Heart left ventricle (tissue), 13 donors: ENCODE measurements at regions not wholly inside any gene's neighbourhood (a gene's known extent, or its start where the extent isn't known, plus 50 kb on each side); places are given as distances from the start of the nearest gene placed in this dataset.

Experiments
- POLR2A ChIP-seq, 2 donors: fragments of 450-650 bp; IDR thresholded peaks; one replicate each; pipeline ENCODE4 v1.6.1; 2017; ENCODE audit warnings: antibody characterized with exemption in 2 of 2, mild to moderate bottlenecking in 2 of 2, moderate library complexity in 2 of 2
- TF ChIP-seq, protein P1 (sequence below), 12 donors: fragments of 200-600 bp; sonication (generic) in 4 of 12; IDR thresholded peaks; one replicate each; pipeline versions ENCODE4 v1.5.0 to v1.8.0; 2018 to 2022; ENCODE audit warnings: antibody characterized with exemption in 12 of 12, mild to moderate bottlenecking in 5 of 12
- donor health status: ischemic (EF 13 %, LVEDD 7.1; RV severe dilation, severe dysfunction).
- donor health status: DM: no; HTN: yes; CAD: no.
- donor health status: DM: no; HTN: no; CAD: no.
- donor health status: ischemic (EF 25% LVEDD 6.9; RV normal size, moderate dysfunction).
- donor health status: ischemic (EF 25% LVEDD 5.7; RV mildly dilated, moderate dysfunction).
- donor health status: ischemic (EF 35%, LVEDD 5.7; RV mildly dilated, moderate dysfunction).
- donor health status: nonischemic (EF 11% LVEDD 7.7; RV severe dilation, severe dysfunction).
- donor health status: DM: yes; HTN: yes; CAD: no.
- donor health status: PGD.
- donor health status: ischemic (EF 29% LVEDD 5.4; RV normal size, mild dysfunction).
- donor health status: nonischemic (EF 23%, LVEDD 6.1; RV moderate dilation, normal function).

- TF ChIP-seq POLR2A (IDR thresholded peaks at IDR 0.05): no peak
- TF ChIP-seq, protein P1, sequence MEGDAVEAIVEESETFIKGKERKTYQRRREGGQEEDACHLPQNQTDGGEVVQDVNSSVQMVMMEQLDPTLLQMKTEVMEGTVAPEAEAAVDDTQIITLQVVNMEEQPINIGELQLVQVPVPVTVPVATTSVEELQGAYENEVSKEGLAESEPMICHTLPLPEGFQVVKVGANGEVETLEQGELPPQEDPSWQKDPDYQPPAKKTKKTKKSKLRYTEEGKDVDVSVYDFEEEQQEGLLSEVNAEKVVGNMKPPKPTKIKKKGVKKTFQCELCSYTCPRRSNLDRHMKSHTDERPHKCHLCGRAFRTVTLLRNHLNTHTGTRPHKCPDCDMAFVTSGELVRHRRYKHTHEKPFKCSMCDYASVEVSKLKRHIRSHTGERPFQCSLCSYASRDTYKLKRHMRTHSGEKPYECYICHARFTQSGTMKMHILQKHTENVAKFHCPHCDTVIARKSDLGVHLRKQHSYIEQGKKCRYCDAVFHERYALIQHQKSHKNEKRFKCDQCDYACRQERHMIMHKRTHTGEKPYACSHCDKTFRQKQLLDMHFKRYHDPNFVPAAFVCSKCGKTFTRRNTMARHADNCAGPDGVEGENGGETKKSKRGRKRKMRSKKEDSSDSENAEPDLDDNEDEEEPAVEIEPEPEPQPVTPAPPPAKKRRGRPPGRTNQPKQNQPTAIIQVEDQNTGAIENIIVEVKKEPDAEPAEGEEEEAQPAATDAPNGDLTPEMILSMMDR (IDR thresholded peaks at IDR 0.05): no peak
Measured at GRCh38 chr10:78427497-78428031, 393.9 kb downstream of the RPS24 start.
